ENCODE measurements at regions not wholly inside any gene's neighbourhood (a gene's known extent, or its start where the extent isn't known, plus 50 kb on each side); places are given as distances from the start of the nearest gene placed in this dataset.
A peak's percentile ranks its signal among the peaks of the same experiment; 100 is the strongest.

DNA sequence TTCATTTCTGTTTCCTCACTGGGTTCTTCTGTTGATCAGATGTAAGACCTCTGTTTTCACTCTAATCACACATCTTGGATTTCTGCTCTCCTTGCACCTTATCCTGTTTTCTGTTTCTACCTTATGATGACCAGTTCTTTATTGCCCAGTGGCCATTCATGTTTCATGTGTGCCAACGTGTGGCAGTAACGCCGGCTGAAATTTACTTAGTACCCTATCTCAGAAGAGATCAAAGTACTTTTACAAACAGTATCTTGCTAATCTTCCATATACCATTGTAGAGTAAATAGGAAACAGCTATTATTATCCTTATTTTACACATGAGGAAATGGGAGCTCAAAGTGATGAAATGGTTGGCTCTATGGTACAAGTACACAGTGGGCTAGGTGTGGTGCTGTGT, 74.0 kb downstream of the GATA3 start:
- Histone ChIP-seq H3K27me3 (peaks cover 0 to 68% (median 31%) of the 10 kb centered on the region in 11 experiments; a peak in 13 of 22 replicates), H3K4me3 (no peak overlapping the region), H3K4me2 (no peak overlapping the region), H3K9ac (no peak overlapping the region), H3K36me3 (no peaks in the 10 kb centered on the region), H4K20me1 (peaks cover 0 to 11% (median 0%) of the 10 kb centered on the region in 11 experiments; a peak in 2 of 22 replicates), H3K27ac (no peak overlapping the region), H3K9me3 (replicated peaks in 1 of 11) (no peaks in the 10 kb centered on the region), H3K4me1 (peaks cover 10 to 22% (median 17%) of the 10 kb centered on the region in 10 experiments; a peak in 19 of 20 replicates)
- TF ChIP-seq Cebpa-rat (IDR thresholded peaks at IDR 0.05), result no peak

DNA sequence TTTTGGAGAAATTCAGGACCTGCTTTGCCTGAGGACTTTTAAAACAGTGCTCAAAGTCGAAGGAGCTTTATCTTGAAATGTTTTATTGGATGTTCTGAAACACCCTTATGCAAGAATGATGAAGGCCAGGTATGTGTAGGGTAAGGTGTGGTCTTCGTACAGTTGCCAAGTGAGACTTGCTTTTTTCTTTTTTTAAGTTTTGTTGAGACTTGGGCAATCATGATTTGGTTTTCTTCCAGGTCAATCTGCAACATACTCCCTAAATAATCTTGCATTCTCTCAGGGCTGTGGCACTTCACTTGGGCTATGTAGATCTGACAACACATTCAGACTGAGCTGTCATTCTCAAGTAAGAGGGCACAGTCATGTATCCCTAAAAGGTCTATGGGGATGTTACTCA, 75.0 kb downstream of the GATA3 start:
- no peak overlapping the region for H3K4me2 ChIP-seq
- H3K36me3 ChIP-seq, result no peaks in the 10 kb centered on the region
- peaks cover 0 to 11% (median 0%) of the 10 kb centered on the region in 11 experiments; a peak in 2 of 22 replicates for H4K20me1 ChIP-seq
- no peak overlapping the region for H3K9ac ChIP-seq
- H3K9me3 ChIP-seq (replicated peaks in 1 of 11), result no peaks in the 10 kb centered on the region
- no peak overlapping the region for H3K4me3 ChIP-seq
- peaks cover 16 to 28% (median 22%) of the 10 kb centered on the region in 10 experiments; a peak in 19 of 20 replicates for H3K4me1 ChIP-seq
- H3K27me3 ChIP-seq, result peaks cover 0 to 77% (median 39%) of the 10 kb centered on the region in 11 experiments; a peak in 13 of 22 replicates
- no peak overlapping the region for H3K27ac ChIP-seq
- no peak for TF ChIP-seq Cebpa-rat (IDR thresholded peaks at IDR 0.05)

DNA sequence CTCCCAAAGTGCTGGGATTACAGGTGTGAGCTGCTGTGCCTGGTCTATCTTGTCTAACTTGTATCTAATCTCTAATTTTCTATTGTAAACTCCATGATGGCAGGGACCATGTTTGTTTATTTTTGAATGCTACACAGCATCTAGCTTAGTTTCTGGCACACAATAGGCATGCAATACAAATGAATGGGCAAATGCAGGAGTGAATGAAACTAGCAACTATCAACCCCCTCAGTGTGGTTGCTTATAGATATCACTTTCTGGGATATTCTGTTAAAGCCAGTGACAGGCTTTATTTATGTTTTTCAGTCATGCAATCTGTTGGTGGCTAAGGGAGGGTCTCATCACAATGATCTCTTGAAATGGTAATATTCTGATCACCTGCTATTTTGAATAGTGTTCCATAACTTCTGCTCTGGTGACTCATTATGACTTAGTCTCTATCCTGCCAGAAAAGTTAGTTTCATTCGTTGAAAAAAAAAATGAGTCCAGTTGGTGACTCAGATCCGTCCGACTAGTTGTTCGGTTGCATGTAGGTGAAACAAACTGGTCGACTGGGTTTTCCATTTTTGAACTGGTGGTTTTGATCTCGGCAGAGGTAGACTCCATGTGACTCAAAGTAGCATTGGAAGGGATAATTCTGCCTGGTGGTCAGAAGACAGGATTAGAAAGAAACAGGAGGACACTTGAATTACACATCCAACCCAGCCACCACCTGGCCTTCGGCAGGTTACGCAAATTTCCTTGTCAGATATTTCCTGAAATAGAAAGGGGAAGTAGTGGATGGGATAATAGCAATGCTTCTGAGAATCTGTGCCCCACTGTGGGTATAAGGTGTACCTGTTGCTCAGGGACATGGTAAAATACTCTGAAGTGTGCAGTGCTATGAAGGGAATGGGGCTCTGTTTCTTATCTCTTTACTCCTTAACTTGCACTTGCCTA, 76.8 kb downstream of the GATA3 start:
- H3K4me2 ChIP-seq, result peak overlapping the region in 7 of 11 experiments; percentile 13 to 47 (median 20); a peak in 9 of 22 replicates
- H3K4me3 ChIP-seq, result no peak overlapping the region
- H4K20me1 ChIP-seq, result peaks cover 0 to 11% (median 0%) of the 10 kb centered on the region in 11 experiments; a peak in 2 of 22 replicates
- H3K9me3 ChIP-seq (replicated peaks in 1 of 11), result no peaks in the 10 kb centered on the region
- H3K27ac ChIP-seq, result no peak overlapping the region
- H3K4me1 ChIP-seq, result peaks cover 16 to 32% (median 22%) of the 10 kb centered on the region in 10 experiments; a peak in 19 of 20 replicates
- no peak for TF ChIP-seq Cebpa-rat (IDR thresholded peaks at IDR 0.05)
- no peaks in the 10 kb centered on the region for H3K36me3 ChIP-seq
- no peak overlapping the region for H3K9ac ChIP-seq
- H3K27me3 ChIP-seq, result peaks cover 0 to 93% (median 39%) of the 10 kb centered on the region in 11 experiments; a peak in 13 of 22 replicates

- TF ChIP-seq Cebpa-rat (IDR thresholded peaks at IDR 0.05), result no peak
- Histone ChIP-seq H3K9ac (no peak overlapping the region), H3K36me3 (no peaks in the 10 kb centered on the region), H3K4me1 (peaks cover 16 to 47% (median 25%) of the 10 kb centered on the region in 10 experiments; a peak in 19 of 20 replicates), H3K4me3 (no peak overlapping the region), H4K20me1 (peaks cover 0 to 11% (median 0%) of the 10 kb centered on the region in 11 experiments; a peak in 2 of 22 replicates), H3K27ac (no peak overlapping the region), H3K9me3 (replicated peaks in 1 of 11) (no peaks in the 10 kb centered on the region), H3K27me3 (peaks cover 0 to 89% (median 39%) of the 10 kb centered on the region in 11 experiments; a peak in 13 of 22 replicates), H3K4me2 (peak overlapping the region; percentile 36 to 77 (median 63))
Observed at GRCh38 chr10:8133146-8133545, 78.7 kb downstream of the GATA3 start.

GRCh38 chr10:8136736-8137135, 82.2 kb downstream of the GATA3 start:
- Histone ChIP-seq H3K9ac (no peak overlapping the region), H3K4me3 (no peak overlapping the region), H3K27me3 (peaks cover 0 to 63% (median 14%) of the 10 kb centered on the region in 11 experiments; a peak in 10 of 22 replicates), H3K4me1 (peaks cover 16 to 41% (median 21%) of the 10 kb centered on the region in 10 experiments; a peak in 19 of 20 replicates), H3K27ac (no peak overlapping the region), H4K20me1 (peaks cover 0 to 11% (median 0%) of the 10 kb centered on the region in 11 experiments; a peak in 2 of 22 replicates), H3K9me3 (replicated peaks in 1 of 11) (no peaks in the 10 kb centered on the region), H3K4me2 (peak overlapping the region in 5 of 11 experiments; percentile 3 to 64 (median 52); a peak in 8 of 22 replicates), H3K36me3 (no peaks in the 10 kb centered on the region)
- no peak; a peak in 1 of 22 replicates for TF ChIP-seq Cebpa-rat (IDR thresholded peaks at IDR 0.05)

- Histone ChIP-seq H3K9me3 (replicated peaks in 1 of 11) (no peaks in the 10 kb centered on the region), H3K27me3 (peaks cover 0 to 58% (median 9%) of the 10 kb centered on the region in 11 experiments; a peak in 10 of 22 replicates), H3K9ac (no peak overlapping the region), H4K20me1 (peaks cover 0 to 7% (median 0%) of the 10 kb centered on the region in 11 experiments; a peak in 3 of 22 replicates), H3K4me3 (no peak overlapping the region), H3K4me2 (peak overlapping the region in 5 of 11 experiments; percentile 3 to 64 (median 52); a peak in 7 of 22 replicates), H3K27ac (no peak overlapping the region), H3K4me1 (peaks cover 16 to 39% (median 19%) of the 10 kb centered on the region in 10 experiments; a peak in 18 of 20 replicates), H3K36me3 (no peaks in the 10 kb centered on the region)
- TF ChIP-seq Cebpa-rat (IDR thresholded peaks at IDR 0.05), result no peak
Observed at GRCh38 chr10:8137272-8137681, 82.8 kb downstream of the GATA3 start.

DNA sequence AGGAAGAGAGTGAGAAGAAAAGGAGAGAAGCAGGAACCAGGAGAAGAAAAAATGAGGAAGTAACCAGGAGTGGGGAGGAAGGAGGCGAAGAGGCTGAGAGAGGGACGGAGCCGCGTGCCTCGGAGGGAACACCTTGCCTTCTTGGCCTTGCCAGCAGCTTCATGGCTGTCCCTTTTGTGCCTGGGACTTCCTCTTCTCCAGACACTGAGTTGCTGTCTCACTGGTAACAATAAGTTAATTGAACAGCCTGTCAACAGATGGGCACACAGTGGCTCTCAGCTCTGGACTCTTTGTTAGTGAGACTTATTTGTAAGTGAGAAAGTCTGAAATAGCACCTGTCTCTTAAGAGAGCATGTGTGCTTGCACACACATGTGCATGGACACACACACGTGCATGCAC, 83.2 kb downstream of the GATA3 start:
- Histone ChIP-seq H3K27ac (no peak overlapping the region), H3K4me2 (peak overlapping the region in 4 of 11 experiments; percentile 29 to 64 (median 57); a peak in 6 of 22 replicates), H3K9ac (no peak overlapping the region), H3K9me3 (replicated peaks in 1 of 11) (no peaks in the 10 kb centered on the region), H4K20me1 (peaks cover 0 to 5% (median 0%) of the 10 kb centered on the region in 11 experiments; a peak in 3 of 22 replicates), H3K4me3 (no peak overlapping the region), H3K4me1 (peaks cover 13 to 34% (median 15%) of the 10 kb centered on the region in 10 experiments; a peak in 18 of 20 replicates), H3K36me3 (no peaks in the 10 kb centered on the region), H3K27me3 (peaks cover 0 to 54% (median 8%) of the 10 kb centered on the region in 11 experiments; a peak in 10 of 22 replicates)
- no peak for TF ChIP-seq Cebpa-rat (IDR thresholded peaks at IDR 0.05)

DNA sequence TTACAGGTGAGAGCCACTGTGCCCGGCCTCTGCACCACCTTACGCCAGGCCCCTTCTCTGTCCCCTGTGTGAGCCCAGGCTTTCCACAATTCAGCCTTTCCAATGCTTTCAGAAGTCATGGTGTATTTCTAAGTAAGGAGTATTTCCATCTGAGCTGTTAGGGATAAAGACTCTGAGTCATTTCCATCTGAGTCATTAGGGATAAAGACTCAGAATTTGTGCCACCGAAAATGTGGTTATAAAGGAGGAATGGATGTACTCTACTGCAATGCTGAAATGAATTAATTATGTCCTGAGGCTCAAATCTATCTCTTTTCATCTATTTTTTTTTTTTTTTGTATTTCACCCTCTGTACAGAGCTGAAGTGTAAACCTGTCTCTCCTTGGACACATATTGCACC, 84.0 kb downstream of the GATA3 start:
- TF ChIP-seq Cebpa-rat (IDR thresholded peaks at IDR 0.05), result no peak
- no peak overlapping the region; a peak in 1 of 22 replicates for H3K4me2 ChIP-seq
- peaks cover 6 to 27% (median 8%) of the 10 kb centered on the region in 10 experiments; a peak in 18 of 20 replicates for H3K4me1 ChIP-seq
- no peaks in the 10 kb centered on the region for H3K9me3 ChIP-seq (replicated peaks in 1 of 11)
- H4K20me1 ChIP-seq, result peaks cover 0 to 3% (median 0%) of the 10 kb centered on the region in 11 experiments; a peak in 3 of 22 replicates
- H3K9ac ChIP-seq, result no peak overlapping the region
- H3K27ac ChIP-seq, result no peak overlapping the region
- no peak overlapping the region for H3K4me3 ChIP-seq
- peaks cover 0 to 51% (median 8%) of the 10 kb centered on the region in 11 experiments; a peak in 10 of 22 replicates for H3K27me3 ChIP-seq
- H3K36me3 ChIP-seq, result no peaks in the 10 kb centered on the region
